ENCODE measurements at regions not wholly inside any gene's neighbourhood (a gene's known extent, or its start where the extent isn't known, plus 50 kb on each side); places are given as distances from the start of the nearest gene placed in this dataset.

- no peak for TF ChIP-seq CTCF (IDR thresholded peaks at IDR 0.05; ENCODE audit: low read depth, low read length, missing control alignments)
- H3K4me3 ChIP-seq (ENCODE audit: low read depth, low read length): no peak overlapping the region
- in situ Hi-C loops (cut with HindIII; ENCODE audit: low sequenced_read_pairs): no loop called here
- peak; percentile 18 for DNase-seq (ENCODE audit: low read depth)
Measured at GRCh38 chr17:27226611-27227230, 67.2 kb upstream of the WSB1 start.

GRCh38 chr17:27230996-27231395 is 62.9 kb upstream of the WSB1 start:
- no peak overlapping the region for H3K4me3 ChIP-seq (ENCODE audit: low read depth, low read length)
- no peak for DNase-seq (ENCODE audit: low read depth)
- in situ Hi-C loops (cut with HindIII; ENCODE audit: low sequenced_read_pairs): no loop called here
- TF ChIP-seq CTCF (IDR thresholded peaks at IDR 0.05; ENCODE audit: low read depth, low read length, missing control alignments): no peak

DNA sequence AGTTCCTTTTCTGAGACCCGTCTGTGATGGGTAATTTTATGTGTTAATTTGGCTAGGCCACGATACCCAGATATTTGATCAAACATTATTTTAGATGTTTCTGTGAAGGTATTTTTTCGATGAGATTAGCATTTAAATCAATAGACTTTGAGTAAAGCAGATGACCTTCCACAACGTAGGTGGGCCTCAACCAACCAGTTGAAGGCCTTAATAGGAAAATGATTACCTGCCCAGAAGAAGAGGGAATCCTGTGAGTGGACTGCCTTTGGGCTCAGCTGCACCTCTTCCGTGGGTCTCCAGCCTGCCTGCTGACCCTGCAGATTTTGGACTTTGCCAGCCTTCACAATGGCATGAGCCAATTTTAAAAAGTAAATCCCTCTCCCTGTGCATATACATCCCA is 61.6 kb upstream of the WSB1 start:
- H3K4me3 ChIP-seq (ENCODE audit: low read depth, low read length): no peak overlapping the region
- TF ChIP-seq CTCF (IDR thresholded peaks at IDR 0.05; ENCODE audit: low read depth, low read length, missing control alignments): no peak
- DNase-seq (ENCODE audit: low read depth): no peak
- in situ Hi-C loops (cut with HindIII; ENCODE audit: low sequenced_read_pairs): no loop called here

- H3K4me3 ChIP-seq (ENCODE audit: low read depth, low read length): no peak overlapping the region
- in situ Hi-C loops (cut with HindIII; ENCODE audit: low sequenced_read_pairs): no loop called here
- DNase-seq (ENCODE audit: low read depth): no peak
- TF ChIP-seq CTCF (IDR thresholded peaks at IDR 0.05; ENCODE audit: low read depth, low read length, missing control alignments): no peak
Measured at GRCh38 chr17:27233059-27233458, 60.9 kb upstream of the WSB1 start.

- TF ChIP-seq CTCF (IDR thresholded peaks at IDR 0.05; ENCODE audit: low read depth, low read length, missing control alignments): no peak
- in situ Hi-C loops (cut with HindIII; ENCODE audit: low sequenced_read_pairs): no loop called here
- no peak for DNase-seq (ENCODE audit: low read depth)
- H3K4me3 ChIP-seq (ENCODE audit: low read depth, low read length): no peak overlapping the region
Measured at GRCh38 chr17:27233776-27234175, 60.1 kb upstream of the WSB1 start.

DNA sequence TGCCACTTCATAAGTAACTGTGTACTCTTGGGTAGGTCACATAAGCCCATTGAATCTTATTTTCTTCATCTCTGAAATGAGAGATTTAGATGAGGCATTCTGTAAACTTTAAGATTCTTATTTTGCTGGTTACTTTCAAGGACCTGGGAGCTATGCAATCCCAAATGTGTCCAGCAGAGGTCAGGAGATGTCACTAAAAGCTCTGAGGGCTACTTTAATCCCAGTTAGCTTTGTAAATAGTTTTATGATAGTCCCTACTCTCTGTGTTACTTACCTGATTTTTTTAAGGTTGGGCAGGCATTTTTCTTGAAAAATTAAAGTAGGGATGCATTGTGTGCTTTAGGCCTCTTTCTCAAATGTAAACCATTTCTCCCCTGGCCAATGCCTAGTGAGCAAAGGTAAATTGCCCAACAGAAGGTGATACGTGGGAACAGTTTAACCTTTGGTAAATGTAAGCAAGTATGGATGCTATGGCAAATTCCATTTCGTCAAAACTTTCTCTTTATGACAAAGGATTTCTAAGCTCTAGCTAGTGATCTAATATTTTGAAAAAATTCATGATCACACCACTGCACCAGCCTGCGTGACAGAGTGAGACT is 57.1 kb upstream of the WSB1 start:
- no peak overlapping the region for H3K4me3 ChIP-seq (ENCODE audit: low read depth, low read length)
- peak; percentile 88 for TF ChIP-seq CTCF (IDR thresholded peaks at IDR 0.05; ENCODE audit: low read depth, low read length, missing control alignments)
- in situ Hi-C loops (cut with HindIII; ENCODE audit: low sequenced_read_pairs): loop anchor here (5.0 kb wide), 1 partner anchor 90 kb away; no protein-coding TSS in a partner anchor
- DNase-seq (ENCODE audit: low read depth): peak; percentile 70
